ENCODE measurements at regions not wholly inside any gene's neighbourhood (a gene's known extent, or its start where the extent isn't known, plus 50 kb on each side); places are given as distances from the start of the nearest gene placed in this dataset.

GRCh38 chr18:39365836-39366485 is 1800.4 kb upstream of the CELF4 start:
- intact Hi-C loops (cut with DNase I): no loop called here
- no peak for DNase-seq (ENCODE audit: low spot score)
- no peak for ATAC-seq

GRCh38 chr18:39360072-39360471 is 1794.5 kb upstream of the CELF4 start:
- intact Hi-C loops (cut with DNase I): no loop called here
- ATAC-seq: no peak
- no peak for DNase-seq (ENCODE audit: low spot score)

- ATAC-seq (no peak), DNase-seq (ENCODE audit: low spot score) (no peak)
- intact Hi-C loops (cut with DNase I): no loop called here
Measured at GRCh38 chr18:39359636-39360035, 1794.0 kb upstream of the CELF4 start.

- DNase-seq (ENCODE audit: low spot score) (no peak), ATAC-seq (no peak)
- intact Hi-C loops (cut with DNase I): no loop called here
Measured at GRCh38 chr18:39350945-39351344, 1785.3 kb upstream of the CELF4 start.

GRCh38 chr18:39349801-39350200 is 1784.2 kb upstream of the CELF4 start:
- no peak for DNase-seq (ENCODE audit: low spot score)
- intact Hi-C loops (cut with DNase I): loop anchor here (10.0 kb wide), 1 partner anchor 275 kb away; no protein-coding TSS in a partner anchor
- no peak for ATAC-seq

GRCh38 chr18:39348757-39349156 is 1783.2 kb upstream of the CELF4 start:
- ATAC-seq: no peak
- intact Hi-C loops (cut with DNase I): loop anchor here (10.0 kb wide), 1 partner anchor 276 kb away; no protein-coding TSS in a partner anchor

GRCh38 chr18:39347701-39348100 is 1782.1 kb upstream of the CELF4 start:
- DNase-seq (ENCODE audit: low spot score) (no peak), ATAC-seq (no peak)
- intact Hi-C loops (cut with DNase I): loop anchor here (10.0 kb wide), 1 partner anchor 277 kb away; no protein-coding TSS in a partner anchor

More at GRCh38 chr18:39348757-39349156, 1783.2 kb upstream of the CELF4 start:
- no peak for DNase-seq (ENCODE audit: low spot score)

- intact Hi-C loops (cut with DNase I): loop anchor here (10.0 kb wide), 1 partner anchor 278 kb away; no protein-coding TSS in a partner anchor
- ATAC-seq (no peak), DNase-seq (ENCODE audit: low spot score) (no peak)
Measured at GRCh38 chr18:39346916-39347315, 1781.3 kb upstream of the CELF4 start.

GRCh38 chr18:39345321-39345720 is 1779.7 kb upstream of the CELF4 start:
- no peak for DNase-seq (ENCODE audit: low spot score)
- intact Hi-C loops (cut with DNase I): loop anchor here (10.0 kb wide), 1 partner anchor 279 kb away; no protein-coding TSS in a partner anchor

GRCh38 chr18:39344487-39344886 is 1778.9 kb upstream of the CELF4 start:
- intact Hi-C loops (cut with DNase I): loop anchor here (10.0 kb wide), 1 partner anchor 280 kb away; no protein-coding TSS in a partner anchor
- ATAC-seq: no peak

More at GRCh38 chr18:39345321-39345720, 1779.7 kb upstream of the CELF4 start:
- ATAC-seq: no peak

GRCh38 chr18:39341129-39341528 is 1775.5 kb upstream of the CELF4 start:
- ATAC-seq (no peak), DNase-seq (ENCODE audit: low spot score) (no peak)
- intact Hi-C loops (cut with DNase I): loop anchor here (10.0 kb wide), 1 partner anchor 284 kb away; no protein-coding TSS in a partner anchor

More at GRCh38 chr18:39344487-39344886, 1778.9 kb upstream of the CELF4 start:
- DNase-seq (ENCODE audit: low spot score): no peak

- no peak for ATAC-seq
- DNase-seq (ENCODE audit: low spot score): no peak
- intact Hi-C loops (cut with DNase I): loop anchor here (10.0 kb wide), 1 partner anchor 284 kb away; no protein-coding TSS in a partner anchor
Measured at GRCh38 chr18:39340418-39340817, 1774.8 kb upstream of the CELF4 start.

- intact Hi-C loops (cut with DNase I): no loop called here
- no peak for DNase-seq (ENCODE audit: low spot score)
- no peak for ATAC-seq
Measured at GRCh38 chr18:39329496-39330275, 1764.1 kb upstream of the CELF4 start.

GRCh38 chr18:39326772-39327171 is 1761.2 kb upstream of the CELF4 start:
- DNase-seq (ENCODE audit: low spot score) (no peak), ATAC-seq (no peak)
- intact Hi-C loops (cut with DNase I): no loop called here

GRCh38 chr18:39325973-39326372 is 1760.4 kb upstream of the CELF4 start:
- DNase-seq (ENCODE audit: low spot score): no peak
- ATAC-seq: no peak
- intact Hi-C loops (cut with DNase I): no loop called here

- intact Hi-C loops (cut with DNase I): no loop called here
- DNase-seq (ENCODE audit: low spot score): no peak
- ATAC-seq: no peak
Measured at GRCh38 chr18:39319141-39319540, 1753.5 kb upstream of the CELF4 start.

- DNase-seq (ENCODE audit: low spot score): no peak
- intact Hi-C loops (cut with DNase I): no loop called here
- no peak for ATAC-seq
Measured at GRCh38 chr18:39318462-39318861, 1752.9 kb upstream of the CELF4 start.

GRCh38 chr18:39318008-39318407 is 1752.4 kb upstream of the CELF4 start:
- DNase-seq (ENCODE audit: low spot score): no peak
- ATAC-seq: peak; percentile 60
- intact Hi-C loops (cut with DNase I): no loop called here

- DNase-seq (ENCODE audit: low spot score) (no peak), ATAC-seq (no peak)
- intact Hi-C loops (cut with DNase I): no loop called here
Measured at GRCh38 chr18:39314595-39314994, 1749.0 kb upstream of the CELF4 start.

GRCh38 chr18:39313992-39314391 is 1748.4 kb upstream of the CELF4 start:
- ATAC-seq (no peak), DNase-seq (ENCODE audit: low spot score) (no peak)
- intact Hi-C loops (cut with DNase I): no loop called here
